Pancreas (tissue), 10 donors: ENCODE measurements at regions not wholly inside any gene's neighbourhood (a gene's known extent, or its start where the extent isn't known, plus 50 kb on each side); places are given as distances from the start of the nearest gene placed in this dataset.

Source experiments
- ATAC-seq, 4 donors: fragments of 200-7000 bp; cut with Tn5 transposase; one replicate each; pipeline versions ENCODE4 v1.8.0 to v1.9.1; 2020; ENCODE audit warnings: mild to moderate bottlenecking in 4 of 4, moderate library complexity in 4 of 4
- DNase-seq, 6 donors: peaks; one replicate each; pipeline ENCODE4 v3.0.0-alpha.2; 2020
- FAIRE-seq: peaks from 2 replicates; lab custom pipeline; 2012; peaks lifted over from hg19 to GRCh38; lab: Jason Lieb, UNC
- H3K27ac ChIP-seq, 4 donors: fragments of 200-600 bp; sonication (generic); 1 replicate in 3 of 4; 2 replicates in 1 of 4; pipeline versions ENCODE4 v1.5.0 to v1.8.0; 2020
- H3K27me3 ChIP-seq, 4 donors: fragments of 200-600 bp; one replicate each; pipeline ENCODE4 v1.8.0; 2021
- H3K36me3 ChIP-seq, 3 donors: fragments of 200-600 bp; sonication (generic) in 1 of 3; one replicate each; pipeline versions ENCODE4 v1.5.0 to v1.8.0; 2020 to 2021
- H3K4me1 ChIP-seq, 3 donors: fragments of 200-600 bp; one replicate each; pipeline ENCODE4 v1.8.0; 2021
- H3K4me3 ChIP-seq, 4 donors: fragments of 200-600 bp; sonication (generic) in 2 of 4; one replicate each; pipeline versions ENCODE4 v1.5.0 to v1.8.0; 2020 to 2021
- H3K9me3 ChIP-seq, 4 donors: fragments of 200-600 bp; one replicate each; pipeline ENCODE4 v1.8.0; 2021
- CTCF ChIP-seq, 4 donors: fragments of 200-600 bp; sonication (generic) in 3 of 4; IDR thresholded peaks; one replicate each; pipeline versions ENCODE4 v1.5.0 to v1.8.0; 2021; ENCODE audit warnings: antibody characterized with exemption in 4 of 4
- WGBS, 2 donors: extraction: QIAGEN DNeasy Blood & Tissue Kit; methylation state at CpG; one replicate each; pipeline ENCODE4 v1.1.7; 2013; 5-methylcytosine and 5-hydroxymethylcytosine counted together
- intact Hi-C, 3 donors: fragments of 100-400 bp; cut with DNase I; formaldehyde crosslinking; loops; one replicate each; pipeline versions ENCODE4 v1.11.1 to v1.14.2; 2022
- donor health status: healthy with polysubstance abuse.
- donor health status: DM: no; HTN: no; CAD: no; lungs with moderate emphysema.
- donor health status: DM: no; HTN: no; CAD: no.
- donor health status: control.
- donor health status: control.
- donor health status: Bipolar disorder and iron deficiency.
- donor health status: DM: yes; HTN: yes; CAD: no.
- donor health status: DM: no; HTN: no; CAD: no.
- donor health status: DM: no; HTN: no; CAD: no.
- donor health status: DM: yes; HTN: yes; CAD: no.

GRCh38 chr4:74628852-74629620 lies 165.3 kb downstream of the BTC start:
- TF ChIP-seq CTCF (IDR thresholded peaks at IDR 0.05), result no peak
- H3K9me3 ChIP-seq, result no peaks in the 10 kb centered on the region
- no peak overlapping the region for H3K4me3 ChIP-seq
- H3K4me1 ChIP-seq, result peaks cover 0 to 4% (median 0%) of the 10 kb centered on the region in 3 donors
- FAIRE-seq, result no peak
- no peak for DNase-seq
- WGBS, 2 donors, result 53 to 65% methylated on average over 6 of the region's 6 CpGs
- H3K36me3 ChIP-seq, result no peaks in the 10 kb centered on the region
- intact Hi-C loops, result no loop called here
- no peak overlapping the region for H3K27ac ChIP-seq
- peak in 2 of 4 donors; percentile 49 to 60 for ATAC-seq
- H3K27me3 ChIP-seq, result no peaks in the 10 kb centered on the region

GRCh38 chr4:74630551-74630950 lies 163.8 kb downstream of the BTC start:
- DNase-seq, result no peak
- no peaks in the 10 kb centered on the region for H3K9me3 ChIP-seq
- ATAC-seq, result no peak
- H3K27me3 ChIP-seq, result no peaks in the 10 kb centered on the region
- WGBS, 2 donors, result 83% methylated on average over 3 of the region's 3 CpGs
- no peak overlapping the region for H3K4me3 ChIP-seq
- TF ChIP-seq CTCF (IDR thresholded peaks at IDR 0.05), result no peak
- intact Hi-C loops, result no loop called here
- H3K4me1 ChIP-seq, result peaks cover 0 to 4% (median 0%) of the 10 kb centered on the region in 3 donors
- H3K27ac ChIP-seq, result no peak overlapping the region
- no peak for FAIRE-seq
- no peaks in the 10 kb centered on the region for H3K36me3 ChIP-seq

GRCh38 chr4:74631338-74631737 lies 163.0 kb downstream of the BTC start:
- no peak for ATAC-seq
- 88% methylated on average over 2 of the region's 2 CpGs for WGBS, 2 donors
- no peaks in the 10 kb centered on the region for H3K9me3 ChIP-seq
- no peaks in the 10 kb centered on the region for H3K27me3 ChIP-seq
- H3K27ac ChIP-seq, result no peak overlapping the region
- no peak for TF ChIP-seq CTCF (IDR thresholded peaks at IDR 0.05)
- DNase-seq, result no peak
- peaks cover 0 to 4% (median 0%) of the 10 kb centered on the region in 3 donors for H3K4me1 ChIP-seq
- intact Hi-C loops, result no loop called here
- no peak for FAIRE-seq
- H3K4me3 ChIP-seq, result no peak overlapping the region
- H3K36me3 ChIP-seq, result no peaks in the 10 kb centered on the region

- no peak overlapping the region for H3K4me3 ChIP-seq
- FAIRE-seq (no peak), ATAC-seq (no peak), DNase-seq (no peak)
- H3K4me1 ChIP-seq, result peaks cover 0 to 4% (median 0%) of the 10 kb centered on the region in 3 donors
- no peaks in the 10 kb centered on the region for H3K9me3 ChIP-seq
- no peak overlapping the region for H3K27ac ChIP-seq
- no peak for TF ChIP-seq CTCF (IDR thresholded peaks at IDR 0.05)
- intact Hi-C loops, result no loop called here
- H3K27me3 ChIP-seq, result no peaks in the 10 kb centered on the region
- H3K36me3 ChIP-seq, result no peaks in the 10 kb centered on the region
Observed at GRCh38 chr4:74631988-74632387, 162.3 kb downstream of the BTC start.

GRCh38 chr4:74632634-74633033 lies 161.7 kb downstream of the BTC start:
- TF ChIP-seq CTCF (IDR thresholded peaks at IDR 0.05), result no peak
- Histone ChIP-seq H3K27me3 (no peaks in the 10 kb centered on the region), H3K4me3 (no peak overlapping the region), H3K36me3 (no peaks in the 10 kb centered on the region), H3K4me1 (peaks cover 0 to 2% (median 0%) of the 10 kb centered on the region in 3 donors), H3K9me3 (no peaks in the 10 kb centered on the region), H3K27ac (no peak overlapping the region)
- DNase-seq (peak in 1 of 6 donors; percentile 22), ATAC-seq (peak in 3 of 4 donors; percentile 36 to 65 (median 57)), FAIRE-seq (no peak)
- 25 to 27% methylated on average over 3 of the region's 3 CpGs for WGBS, 2 donors
- intact Hi-C loops, result no loop called here
